ENCODE measurements at regions not wholly inside any gene's neighbourhood (a gene's known extent, or its start where the extent isn't known, plus 50 kb on each side); places are given as distances from the start of the nearest gene placed in this dataset.
A peak's percentile ranks its signal among the peaks of the same experiment; 100 is the strongest.
"Not testable (repeated sequence)": the region's sequence is repeated elsewhere in the genome, so short reads cannot be mapped to it uniquely, and the experiment has no call there.

- TF ChIP-seq, protein P1, sequence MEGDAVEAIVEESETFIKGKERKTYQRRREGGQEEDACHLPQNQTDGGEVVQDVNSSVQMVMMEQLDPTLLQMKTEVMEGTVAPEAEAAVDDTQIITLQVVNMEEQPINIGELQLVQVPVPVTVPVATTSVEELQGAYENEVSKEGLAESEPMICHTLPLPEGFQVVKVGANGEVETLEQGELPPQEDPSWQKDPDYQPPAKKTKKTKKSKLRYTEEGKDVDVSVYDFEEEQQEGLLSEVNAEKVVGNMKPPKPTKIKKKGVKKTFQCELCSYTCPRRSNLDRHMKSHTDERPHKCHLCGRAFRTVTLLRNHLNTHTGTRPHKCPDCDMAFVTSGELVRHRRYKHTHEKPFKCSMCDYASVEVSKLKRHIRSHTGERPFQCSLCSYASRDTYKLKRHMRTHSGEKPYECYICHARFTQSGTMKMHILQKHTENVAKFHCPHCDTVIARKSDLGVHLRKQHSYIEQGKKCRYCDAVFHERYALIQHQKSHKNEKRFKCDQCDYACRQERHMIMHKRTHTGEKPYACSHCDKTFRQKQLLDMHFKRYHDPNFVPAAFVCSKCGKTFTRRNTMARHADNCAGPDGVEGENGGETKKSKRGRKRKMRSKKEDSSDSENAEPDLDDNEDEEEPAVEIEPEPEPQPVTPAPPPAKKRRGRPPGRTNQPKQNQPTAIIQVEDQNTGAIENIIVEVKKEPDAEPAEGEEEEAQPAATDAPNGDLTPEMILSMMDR (IDR thresholded peaks at IDR 0.05; ENCODE audit: low read depth, low read length, missing control alignments) = no peak
- DNase-seq (ENCODE audit: low read depth) = no peak
- H3K4me3 ChIP-seq (ENCODE audit: low read depth, low read length) = no peak overlapping the region
- in situ Hi-C loops (cut with HindIII; ENCODE audit: low sequenced_read_pairs) = no loop called here
Observed at GRCh38 chr7:79781716-79782115, 328.2 kb upstream of the MAGI2 start.

DNA sequence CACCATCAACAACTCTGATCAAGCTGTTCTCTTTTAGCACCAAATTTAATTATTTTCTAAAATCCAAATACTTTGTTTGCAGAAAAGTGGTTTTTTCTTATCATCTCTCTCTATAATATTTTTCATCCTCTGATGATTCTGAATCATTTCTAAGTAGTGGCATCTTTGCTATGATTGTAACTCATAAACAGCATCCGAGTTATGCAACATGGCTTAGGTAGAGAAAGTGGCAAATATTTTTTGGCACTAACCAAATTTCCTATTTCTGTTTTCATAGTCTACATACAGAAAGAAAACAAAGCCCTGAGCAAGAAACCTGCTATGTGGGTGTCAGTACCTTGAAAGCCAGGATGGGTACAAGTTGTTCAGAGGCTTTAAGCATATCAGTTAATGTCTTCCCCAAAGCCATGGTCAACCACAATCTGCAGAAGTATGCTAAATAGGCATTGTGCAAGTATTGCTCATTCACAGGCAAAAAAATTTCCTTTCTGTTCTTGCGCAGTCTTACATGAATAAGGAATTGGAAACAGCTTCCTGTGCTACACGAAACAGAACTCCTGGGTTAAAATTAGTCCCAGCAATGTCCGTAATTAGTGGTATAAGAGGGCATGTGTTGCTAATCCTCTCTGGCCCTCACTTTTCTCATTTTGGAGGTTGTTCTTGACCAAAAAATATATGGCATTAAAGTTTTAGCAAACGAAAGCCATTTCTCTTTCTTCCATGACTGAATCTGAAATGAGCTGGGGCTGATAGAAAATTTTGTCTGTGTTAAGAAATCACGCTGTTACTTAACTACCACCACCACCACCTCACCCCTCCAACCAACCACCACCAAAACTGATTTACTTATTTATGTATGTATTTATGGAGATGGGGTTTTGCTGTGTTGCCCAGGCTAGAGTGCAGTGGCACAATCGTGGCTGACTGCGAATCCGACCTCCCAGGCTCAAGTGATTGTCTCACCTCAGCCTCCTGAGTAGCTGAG is 325.6 kb upstream of the MAGI2 start:
- TF ChIP-seq, protein P1 (IDR thresholded peaks at IDR 0.05; ENCODE audit: low read depth, low read length, missing control alignments) = no peak
- peak; percentile 77 for DNase-seq (ENCODE audit: low read depth)
- no peak overlapping the region for H3K4me3 ChIP-seq (ENCODE audit: low read depth, low read length)
- in situ Hi-C loops (cut with HindIII; ENCODE audit: low sequenced_read_pairs) = no loop called here

GRCh38 chr7:79775911-79776310 is 322.4 kb upstream of the MAGI2 start:
- TF ChIP-seq, protein P1 (IDR thresholded peaks at IDR 0.05; ENCODE audit: low read depth, low read length, missing control alignments) = no peak
- no peak for DNase-seq (ENCODE audit: low read depth)
- H3K4me3 ChIP-seq (ENCODE audit: low read depth, low read length) = no peak overlapping the region
- in situ Hi-C loops (cut with HindIII; ENCODE audit: low sequenced_read_pairs) = no loop called here

- H3K4me3 ChIP-seq (ENCODE audit: low read depth, low read length) = no peak overlapping the region
- DNase-seq (ENCODE audit: low read depth) = no peak
- in situ Hi-C loops (cut with HindIII; ENCODE audit: low sequenced_read_pairs) = no loop called here
- TF ChIP-seq, protein P1 (IDR thresholded peaks at IDR 0.05; ENCODE audit: low read depth, low read length, missing control alignments) = no peak
Observed at GRCh38 chr7:79774150-79774549, 320.7 kb upstream of the MAGI2 start.

DNA sequence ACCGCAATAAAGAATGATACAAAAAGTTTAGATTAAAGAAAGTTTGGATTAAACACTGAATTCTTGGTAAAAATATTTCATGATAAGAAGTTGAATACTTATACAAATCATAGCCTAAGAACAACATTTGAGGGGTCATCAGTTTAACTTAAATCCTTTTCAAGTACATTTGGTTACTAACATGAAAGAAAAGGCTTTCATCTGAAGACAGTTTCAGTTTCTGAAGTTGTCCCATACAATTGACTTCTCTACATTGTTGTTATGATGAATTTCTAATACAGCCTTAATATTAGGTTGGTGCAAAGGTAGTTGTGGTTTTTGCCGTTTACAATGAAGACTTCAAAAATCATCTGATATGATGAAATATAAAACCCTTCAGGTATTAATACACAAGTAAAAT is 317.5 kb upstream of the MAGI2 start:
- no peak overlapping the region for H3K4me3 ChIP-seq (ENCODE audit: low read depth, low read length)
- TF ChIP-seq, protein P1 (IDR thresholded peaks at IDR 0.05; ENCODE audit: low read depth, low read length, missing control alignments) = no peak
- no peak for DNase-seq (ENCODE audit: low read depth)
- in situ Hi-C loops (cut with HindIII; ENCODE audit: low sequenced_read_pairs) = no loop called here

DNA sequence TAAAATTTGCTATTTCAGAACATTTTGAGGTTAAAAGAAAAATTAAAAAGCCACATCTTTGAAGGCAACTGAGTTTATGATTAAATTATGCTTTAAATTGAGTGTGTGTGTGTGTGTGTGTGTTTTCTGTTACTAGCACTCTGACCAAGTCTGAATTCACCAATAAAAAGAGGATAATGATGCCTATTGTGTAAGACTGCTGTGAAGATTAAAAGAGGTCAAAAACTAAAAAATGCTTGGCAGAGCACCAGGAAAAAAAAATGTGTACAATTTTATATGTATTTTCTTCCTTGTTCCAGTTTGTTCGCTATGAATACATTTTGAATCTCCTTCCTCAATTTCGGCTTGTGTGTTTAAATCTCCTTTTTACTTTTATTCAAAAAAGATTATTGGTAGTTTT is 316.6 kb upstream of the MAGI2 start:
- no peak overlapping the region for H3K4me3 ChIP-seq (ENCODE audit: low read depth, low read length)
- in situ Hi-C loops (cut with HindIII; ENCODE audit: low sequenced_read_pairs) = no loop called here
- TF ChIP-seq, protein P1 (IDR thresholded peaks at IDR 0.05; ENCODE audit: low read depth, low read length, missing control alignments) = no peak
- DNase-seq (ENCODE audit: low read depth) = no peak

- H3K4me3 ChIP-seq (ENCODE audit: low read depth, low read length); in situ Hi-C loops (cut with HindIII; ENCODE audit: low sequenced_read_pairs); DNase-seq (ENCODE audit: low read depth): not testable (repeated sequence)
Observed at GRCh38 chr7:79767876-79768560, 314.6 kb upstream of the MAGI2 start.

DNA sequence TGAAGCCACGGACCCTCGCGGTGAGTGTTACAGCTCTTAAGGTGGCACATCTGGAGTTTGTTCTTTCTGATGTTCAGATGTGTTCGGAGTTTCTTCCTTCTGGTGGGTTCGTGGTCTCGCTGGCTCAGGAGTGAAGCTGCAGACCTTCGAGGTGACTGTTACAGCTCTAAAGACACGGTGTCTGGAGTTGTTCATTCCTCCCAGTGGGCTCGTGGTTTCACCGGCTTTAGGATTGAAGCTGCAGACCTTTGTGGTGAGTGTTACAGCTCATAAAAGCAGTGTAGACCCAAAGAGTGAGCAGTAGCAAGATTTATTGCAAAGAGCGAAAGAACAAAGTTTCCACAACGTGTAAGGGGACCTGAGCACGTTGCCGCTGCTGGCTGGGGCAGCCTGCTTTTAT is 313.7 kb upstream of the MAGI2 start:
- H3K4me3 ChIP-seq (ENCODE audit: low read depth, low read length); in situ Hi-C loops (cut with HindIII; ENCODE audit: low sequenced_read_pairs); DNase-seq (ENCODE audit: low read depth): not testable (repeated sequence)

Measured in astrocyte of the cerebellum (primary cell).